IMR-90 (cell line): ENCODE measurements at regions not wholly inside any gene's neighbourhood (a gene's known extent, or its start where the extent isn't known, plus 50 kb on each side); places are given as distances from the start of the nearest gene placed in this dataset.

ENCODE experiments used
- ATAC-seq: fragments of 200-7000 bp; cut with Tn5 transposase; 2 replicates; pipeline ENCODE4 v1.9.1; 2020; ENCODE audit warnings: low read depth, mild to moderate bottlenecking, moderate library complexity
- BruUV-seq: library from RNA; stranded (reverse); fragments of 400-500 nt; replicated peaks from 2 replicates; lab custom pipeline; 2021; lab: Mats Ljungman, UMichigan
- CTCF ChIA-PET: fragments of 300-600 bp; formaldehyde crosslinking; extraction: SDS; loops from one replicate; lab custom pipeline; 2021; ENCODE audit warnings: antibody characterized with exemption; lab: Yijun Ruan, JAX
- POLR2A ChIA-PET: fragments of 300-600 bp; sonication (Branson Sonifier 250); formaldehyde crosslinking; loops from one replicate; lab custom pipeline; 2022; ENCODE audit warnings: antibody characterized with exemption; ENCODE audit not compliant: unreplicated experiment; lab: Charles Lee
- DNase-seq: peaks from one replicate; pipeline ENCODE4 v3.0.0; 2013
- H2AFZ ChIP-seq: replicated peaks from 2 replicates; pipeline ENCODE3; 2013; ENCODE audit warnings: low read length, mild to moderate bottlenecking; ENCODE audit not compliant: poor library complexity
- H2AK5ac ChIP-seq: 2 replicates; pipeline ENCODE4 v1.6.1; 2013; ENCODE audit warnings: low read depth, low read length, inconsistent platforms
- H2AK9ac ChIP-seq: replicated peaks from 2 replicates; pipeline ENCODE3; 2013; ENCODE audit warnings: mild to moderate bottlenecking, low read depth, low read length, moderate library complexity; ENCODE audit not compliant: poor library complexity
- H2BK120ac ChIP-seq: 2 replicates; pipeline ENCODE4 v1.6.1; 2013; ENCODE audit warnings: low read depth, low read length, inconsistent platforms
- H2BK15ac ChIP-seq: 3 replicates; pipeline ENCODE4 v1.6.1; 2013; ENCODE audit warnings: low read depth, low read length, inconsistent platforms
- H2BK20ac ChIP-seq: 2 replicates; pipeline ENCODE4 v1.6.1; 2013; ENCODE audit warnings: low read depth, mild to moderate bottlenecking, inconsistent platforms, low read length, moderate library complexity
- H2BK5ac ChIP-seq: 2 replicates; pipeline ENCODE4 v1.6.1; 2013; ENCODE audit warnings: mild to moderate bottlenecking, low read depth, low read length, inconsistent platforms; ENCODE audit not compliant: poor library complexity, severe bottlenecking
- H3K14ac ChIP-seq: replicated peaks from 2 replicates; pipeline ENCODE4 v1.6.1; 2013; ENCODE audit warnings: low read depth, low read length, inconsistent platforms
- H3K18ac ChIP-seq: 2 replicates; pipeline ENCODE4 v1.6.1; 2013; ENCODE audit warnings: low read depth, low read length, control low read depth
- H3K23ac ChIP-seq: 2 replicates; pipeline ENCODE4 v1.6.1; 2013; ENCODE audit warnings: low read depth, low read length, inconsistent platforms
- H3K27ac ChIP-seq: 2 replicates; pipeline ENCODE4 v1.5.1; 2013; ENCODE audit warnings: mild to moderate bottlenecking, control low read depth, low read length; ENCODE audit not compliant: insufficient read depth
- H3K27me3 ChIP-seq: 2 replicates; pipeline ENCODE4 v1.6.1; 2013; ENCODE audit warnings: low read length; ENCODE audit not compliant: control insufficient read depth, insufficient read depth
- H3K36me3 ChIP-seq: 2 replicates; pipeline ENCODE4 v1.6.1; 2013; ENCODE audit warnings: low read length, mixed read lengths; ENCODE audit not compliant: control insufficient read depth, insufficient read depth
- H3K4ac ChIP-seq: 2 replicates; pipeline ENCODE4 v1.6.1; 2013; ENCODE audit warnings: low read depth, low read length, inconsistent platforms
- H3K4me1 ChIP-seq: 2 replicates; pipeline ENCODE4 v1.6.1; 2013; ENCODE audit warnings: low read length, mixed read lengths; ENCODE audit not compliant: control insufficient read depth, insufficient read depth
- H3K4me2 ChIP-seq: 2 replicates; pipeline ENCODE4 v1.6.1; 2013; ENCODE audit warnings: low read depth, mild to moderate bottlenecking, control low read depth, low read length, moderate library complexity
- H3K4me3 ChIP-seq: 2 replicates; pipeline ENCODE4 v1.5.1; 2013; ENCODE audit warnings: low read depth, mild to moderate bottlenecking, control low read depth, low read length, moderate library complexity; ENCODE audit not compliant: insufficient read depth
- H3K56ac ChIP-seq: 2 replicates; pipeline ENCODE4 v1.6.1; 2013; ENCODE audit warnings: low read length, inconsistent platforms; ENCODE audit not compliant: insufficient read depth; ENCODE audit errors: extremely low read depth
- H3K79me1 ChIP-seq, 2 experiments: 2 replicates each; pipeline ENCODE4 v1.6.1; 2013; ENCODE audit warnings: low read length in 2 of 2, inconsistent platforms in 1 of 2, low read depth in 1 of 2
- H3K9ac ChIP-seq: 2 replicates; pipeline ENCODE4 v1.6.1; 2013; ENCODE audit warnings: low read depth, low read length, control low read depth
- H3K9me1 ChIP-seq: 2 replicates; pipeline ENCODE4 v1.6.1; 2013; ENCODE audit warnings: low read length, inconsistent platforms; ENCODE audit not compliant: insufficient read depth
- H3K9me3 ChIP-seq: 2 replicates; pipeline ENCODE4 v1.6.1; 2013; ENCODE audit warnings: low read length; ENCODE audit not compliant: control insufficient read depth, insufficient read depth
- H4K20me1 ChIP-seq: 2 replicates; pipeline ENCODE4 v1.6.1; 2013; ENCODE audit warnings: low read length, inconsistent platforms; ENCODE audit not compliant: insufficient read depth
- H4K5ac ChIP-seq: 2 replicates; pipeline ENCODE4 v1.6.1; 2013; ENCODE audit warnings: mild to moderate bottlenecking, low read depth, low read length, control low read depth
- H4K8ac ChIP-seq, 2 experiments: 2 replicates each; pipeline ENCODE4 v1.6.1; 2013; ENCODE audit warnings: low read depth in 2 of 2, low read length in 2 of 2, control low read depth in 1 of 2, inconsistent platforms in 1 of 2
- H4K91ac ChIP-seq: 2 replicates; pipeline ENCODE4 v1.6.1; 2013; ENCODE audit warnings: low read depth, low read length, inconsistent platforms; ENCODE audit not compliant: insufficient read depth
- CHD1 ChIP-seq: IDR thresholded peaks from 2 replicates; pipeline ENCODE4 v1.6.1; 2012; ENCODE audit warnings: low read depth, low read length, improper control_type of control experiment
- WGBS, 2 experiments: methylation state at CpG; one replicate each; pipeline versions ENCODE4 v1.1.5 to v1.1.7; 2013; ENCODE audit warnings: missing lambda C conversion rate in 2 of 2; ENCODE audit not compliant: insufficient read length in 1 of 2; ENCODE audit errors: extremely low coverage in 2 of 2; 5-methylcytosine and 5-hydroxymethylcytosine counted together
- dilution Hi-C: fragments of 300-500 bp; cut with HindIII; formaldehyde crosslinking; loops from one replicate; pipeline ENCODE4 v1.14.3; 2018; ENCODE audit warnings: low sequenced_read_pairs; ENCODE audit not compliant: unreplicated experiment
- in situ Hi-C: fragments of 300-500 bp; cut with MboI; formaldehyde crosslinking; loops from 3 replicates; pipeline ENCODE4 v1.14.3; 2019; ENCODE audit warnings: low sequenced_read_pairs, inconsistent platforms, mixed read lengths
- intact Hi-C: fragments of 100-400 bp; cut with micrococcal nuclease; formaldehyde crosslinking; loops from 2 replicates; pipeline ENCODE4 v1.10.0; 2022
- TF ChIP-seq, protein P1 (sequence below): fragments of 150-350 bp; IDR thresholded peaks from 2 replicates; pipeline ENCODE4 v1.6.1; 2017; ENCODE audit warnings: mild to moderate bottlenecking, antibody characterized with exemption, low read length, low read depth

DNA sequence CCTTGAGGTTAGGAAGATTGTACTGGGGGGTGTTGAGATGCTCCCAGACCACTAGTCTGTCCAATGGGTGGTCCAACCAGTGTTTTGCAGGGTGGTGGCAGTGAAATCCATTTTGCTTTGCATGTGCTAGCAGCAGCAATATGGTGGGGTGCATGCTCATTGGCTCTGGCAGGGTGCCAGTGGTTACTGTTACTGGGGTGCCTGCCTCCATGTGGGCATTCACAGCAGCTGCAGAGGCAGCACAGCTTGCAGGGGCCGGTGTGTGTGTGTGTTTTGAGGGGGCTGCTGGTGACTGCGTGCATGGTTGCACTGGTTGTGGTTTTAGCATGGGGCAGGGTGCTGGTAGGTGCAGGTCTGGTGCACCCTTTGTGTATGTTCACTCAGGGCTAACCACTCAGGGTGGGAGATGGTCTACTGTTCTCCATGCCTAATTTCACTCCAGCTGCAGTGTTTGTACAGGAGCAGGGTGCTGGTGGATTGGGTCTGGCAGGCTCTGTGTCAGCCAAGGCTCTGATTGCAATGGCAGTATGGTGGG lies 265.4 kb downstream of the NUP35 start:
- Histone ChIP-seq H3K27me3 (no peaks in the 10 kb centered on the region), H3K9me3 (peaks cover 11% of the 10 kb centered on the region), H3K23ac (no peak overlapping the region), H2BK15ac (no peak overlapping the region), H4K8ac (no peak overlapping the region), H3K9ac (no peak overlapping the region), H3K18ac (no peak overlapping the region), H4K20me1 (no peaks in the 10 kb centered on the region), H3K4ac (no peak overlapping the region), H4K5ac (no peak overlapping the region), H3K56ac (no peak overlapping the region), H4K91ac (no peak overlapping the region), H2BK20ac (no peak overlapping the region), H3K36me3 (no peaks in the 10 kb centered on the region), H3K4me1 (no peaks in the 10 kb centered on the region), H2AFZ (no peak overlapping the region), H3K4me3 (no peak overlapping the region), H3K27ac (no peak overlapping the region), H2BK120ac (no peak overlapping the region), H2AK5ac (no peak overlapping the region), H2BK5ac (no peak overlapping the region), H3K9me1 (no peaks in the 10 kb centered on the region), H3K79me1 (no peaks in the 10 kb centered on the region), H3K14ac (no peak overlapping the region), H2AK9ac (no peak overlapping the region), H3K4me2 (no peak overlapping the region)
- ChIA-PET POLR2A (no interaction called here), CTCF (no interaction called here)
- BruUV-seq, result no TSS peak
- DNase-seq (no peak), ATAC-seq (no peak)
- TF ChIP-seq CHD1, result no peak
- TF ChIP-seq, protein P1, sequence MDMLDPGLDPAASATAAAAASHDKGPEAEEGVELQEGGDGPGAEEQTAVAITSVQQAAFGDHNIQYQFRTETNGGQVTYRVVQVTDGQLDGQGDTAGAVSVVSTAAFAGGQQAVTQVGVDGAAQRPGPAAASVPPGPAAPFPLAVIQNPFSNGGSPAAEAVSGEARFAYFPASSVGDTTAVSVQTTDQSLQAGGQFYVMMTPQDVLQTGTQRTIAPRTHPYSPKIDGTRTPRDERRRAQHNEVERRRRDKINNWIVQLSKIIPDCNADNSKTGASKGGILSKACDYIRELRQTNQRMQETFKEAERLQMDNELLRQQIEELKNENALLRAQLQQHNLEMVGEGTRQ, result no peak
- intact Hi-C loops, result no loop called here
- dilution Hi-C loops, result no loop called here
- no CpG with 5 or more reads among the region's 2 CpGs for WGBS, 2 experiments
- in situ Hi-C loops, result no loop called here
